GM21447 (cell line): ENCODE measurements at regions not wholly inside any gene's neighbourhood (a gene's known extent, or its start where the extent isn't known, plus 50 kb on each side); places are given as distances from the start of the nearest gene placed in this dataset.

ENCODE experiments used
- ATAC-seq: cut with Tn5 transposase; IDR thresholded peaks from one replicate; pipeline ENCODE4 v1.9.1; 2021; ENCODE audit not compliant: unreplicated experiment

DNA sequence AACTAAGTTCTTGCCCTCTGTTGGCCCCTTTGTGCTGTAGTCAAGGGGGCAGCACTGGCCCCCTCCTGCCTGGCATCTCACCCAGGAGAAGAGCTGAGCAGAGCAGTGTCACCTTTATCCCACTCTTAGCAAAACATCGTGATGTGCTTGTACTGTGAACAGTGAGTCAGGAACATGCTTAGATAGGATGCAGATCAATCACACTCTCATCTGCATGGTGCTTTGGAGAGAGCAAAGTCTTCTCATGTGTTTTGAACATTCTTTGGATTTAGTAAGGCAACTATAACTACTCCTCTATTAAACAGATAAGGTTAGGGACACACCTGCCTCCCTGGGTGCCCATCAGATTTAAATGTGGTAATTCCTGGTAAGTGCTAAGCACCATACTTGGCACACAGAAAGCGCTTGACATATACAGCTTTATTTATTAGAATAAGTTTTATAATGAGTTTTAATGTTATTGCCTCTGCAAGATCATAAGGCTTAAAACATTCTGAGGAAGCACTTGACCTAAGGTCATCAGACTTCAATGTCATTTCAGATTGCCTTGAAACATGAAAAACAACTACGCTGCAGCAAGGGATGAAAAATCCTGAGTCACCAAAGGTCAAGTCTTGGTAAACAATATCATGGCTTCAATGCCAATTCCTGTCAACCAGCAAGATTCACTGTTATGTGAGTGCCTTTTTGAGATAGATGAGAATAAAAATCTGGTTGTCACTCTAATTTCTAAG, 82.4 kb upstream of the IRS2 start:
- no peak for ATAC-seq

DNA sequence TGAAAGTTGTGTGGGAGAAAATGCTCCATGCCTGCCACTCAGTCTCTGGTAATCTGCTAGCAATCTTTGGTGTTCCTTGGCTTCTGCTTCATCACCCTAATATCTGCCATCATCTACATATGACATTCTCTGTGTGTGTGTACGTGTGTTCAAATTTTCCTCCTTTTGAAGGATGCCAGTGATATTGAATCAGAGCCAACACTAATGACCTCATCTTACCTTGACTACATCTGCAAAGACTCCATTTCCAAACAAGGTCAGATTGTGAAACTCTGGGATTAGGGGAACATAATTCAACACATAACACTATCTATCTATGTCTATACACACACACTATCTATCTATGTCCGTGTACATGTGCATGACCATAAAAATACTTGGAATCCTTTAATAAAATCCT, 81.4 kb upstream of the IRS2 start:
- ATAC-seq: no peak

DNA sequence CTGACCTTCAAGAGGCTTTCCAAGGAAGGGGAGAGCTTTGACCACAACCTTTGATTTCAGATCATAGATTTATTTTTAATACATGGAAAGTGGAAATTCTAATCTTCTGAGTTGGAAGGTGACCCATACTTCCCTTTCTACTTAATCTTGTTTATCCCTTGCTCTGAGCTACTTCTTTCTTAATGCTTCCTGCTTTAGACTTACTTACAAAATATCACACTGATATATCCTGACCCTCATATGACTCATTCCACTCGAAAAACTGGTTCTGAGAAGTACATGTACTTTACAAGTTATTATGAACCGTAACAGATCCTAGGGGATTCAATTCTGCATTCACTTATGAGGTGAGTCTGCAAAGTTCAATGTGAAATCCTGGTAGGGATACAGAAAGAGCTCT, 76.2 kb upstream of the IRS2 start:
- ATAC-seq: no peak

DNA sequence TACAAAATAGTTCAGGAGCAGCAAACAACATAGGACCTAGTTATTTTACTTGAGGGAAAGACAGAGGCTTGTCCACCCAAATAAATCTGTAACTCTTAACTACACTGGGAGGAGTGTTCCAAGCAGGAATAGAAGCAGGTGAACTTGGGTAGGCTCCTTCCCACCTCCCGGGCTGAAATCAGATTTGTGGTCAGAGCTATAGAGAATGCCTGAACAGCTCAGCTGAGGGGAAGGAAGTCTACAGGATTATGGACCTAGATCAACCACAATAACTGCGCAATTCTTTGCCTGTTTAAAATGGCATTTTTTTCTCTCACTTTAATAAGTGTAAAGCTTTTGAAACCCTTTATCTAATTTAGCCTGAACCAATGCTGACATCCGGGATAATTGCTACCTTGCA, 73.5 kb upstream of the IRS2 start:
- no peak for ATAC-seq

DNA sequence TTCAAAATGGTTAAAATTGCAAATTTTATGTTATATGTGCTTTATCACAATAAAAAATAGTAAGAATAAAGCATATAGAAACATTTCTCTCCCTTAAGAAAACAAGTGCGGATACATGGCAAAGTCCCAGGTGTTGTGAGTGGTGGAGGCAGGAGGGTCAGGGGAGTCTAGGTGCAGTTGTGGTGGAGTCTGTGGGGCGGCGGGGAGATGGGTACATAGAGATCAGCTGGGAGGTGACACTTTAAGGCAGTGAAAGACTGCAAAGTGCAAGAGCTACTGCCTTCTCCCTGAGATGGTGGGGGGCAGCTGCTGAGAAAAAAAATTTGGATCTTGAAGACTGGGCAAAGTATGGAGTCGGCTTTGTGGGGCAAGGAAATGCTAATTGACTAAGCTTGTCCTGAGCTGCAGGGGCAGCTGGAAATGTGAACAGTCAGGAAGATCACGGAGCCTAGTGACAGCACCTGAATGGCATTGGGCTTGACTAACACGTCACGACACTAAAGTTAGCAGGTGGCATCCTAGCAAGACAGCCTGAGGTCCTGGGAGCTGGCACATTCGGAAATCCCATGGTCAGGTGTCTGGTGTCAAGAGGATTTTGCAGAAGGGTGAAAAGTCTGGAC, 72.9 kb upstream of the IRS2 start:
- ATAC-seq: no peak

DNA sequence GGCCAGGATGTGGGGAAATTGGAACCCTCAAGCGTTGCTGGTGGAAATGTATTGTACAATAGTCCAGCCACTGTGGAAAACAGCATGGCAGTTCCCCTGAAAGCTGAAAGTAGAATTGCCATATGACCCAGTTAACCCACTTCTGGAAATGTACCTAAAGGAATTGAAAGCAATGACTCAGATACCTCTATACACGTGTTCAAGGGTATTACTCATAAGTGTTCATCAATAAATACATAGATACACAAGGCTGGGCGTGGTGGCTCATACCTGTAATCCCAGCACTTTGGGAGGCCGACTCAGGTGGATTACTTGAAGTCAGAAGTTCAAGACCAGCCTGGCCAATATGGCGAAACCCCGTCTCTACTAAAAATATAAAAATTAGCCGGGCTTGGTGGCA, 71.9 kb upstream of the IRS2 start:
- no peak for ATAC-seq

DNA sequence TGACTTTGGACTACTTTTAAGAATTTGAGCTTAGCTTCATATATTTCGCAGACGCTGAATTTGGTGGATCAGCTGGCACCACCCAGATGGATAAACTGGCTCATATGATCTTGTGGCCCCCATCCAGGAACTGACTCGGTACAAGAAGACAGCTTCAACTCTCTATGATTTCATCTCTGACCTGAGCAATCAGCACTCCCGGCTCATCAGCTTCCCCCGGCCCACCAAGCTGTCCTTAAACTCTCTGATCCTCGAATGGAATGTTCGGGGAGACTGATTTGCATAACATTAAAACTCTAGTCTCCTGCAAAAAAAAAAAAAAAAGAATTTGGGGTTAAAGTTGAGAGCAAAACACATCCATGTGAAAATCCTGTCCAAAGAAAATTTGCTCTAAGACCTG, 71.4 kb upstream of the IRS2 start:
- no peak for ATAC-seq

DNA sequence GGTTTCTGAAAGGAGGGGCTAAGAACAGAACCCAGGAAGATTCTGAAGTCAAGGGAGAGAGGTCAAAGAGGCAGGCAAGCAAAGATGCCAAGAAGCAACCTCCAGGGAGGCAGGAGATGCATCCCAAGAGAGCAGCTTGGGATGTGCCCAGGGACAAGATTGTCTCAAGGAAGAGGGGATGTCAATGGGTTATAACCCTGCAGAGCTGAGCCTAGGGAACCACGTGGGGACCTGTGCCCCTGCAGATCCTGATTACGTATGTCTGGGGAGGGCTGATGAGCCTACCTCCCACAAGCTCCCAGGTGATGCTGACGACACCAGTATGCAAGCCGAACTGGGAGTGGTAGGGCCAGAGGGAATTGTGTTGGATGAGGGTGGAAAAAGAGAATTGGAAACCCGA, 70.9 kb upstream of the IRS2 start:
- no peak for ATAC-seq

DNA sequence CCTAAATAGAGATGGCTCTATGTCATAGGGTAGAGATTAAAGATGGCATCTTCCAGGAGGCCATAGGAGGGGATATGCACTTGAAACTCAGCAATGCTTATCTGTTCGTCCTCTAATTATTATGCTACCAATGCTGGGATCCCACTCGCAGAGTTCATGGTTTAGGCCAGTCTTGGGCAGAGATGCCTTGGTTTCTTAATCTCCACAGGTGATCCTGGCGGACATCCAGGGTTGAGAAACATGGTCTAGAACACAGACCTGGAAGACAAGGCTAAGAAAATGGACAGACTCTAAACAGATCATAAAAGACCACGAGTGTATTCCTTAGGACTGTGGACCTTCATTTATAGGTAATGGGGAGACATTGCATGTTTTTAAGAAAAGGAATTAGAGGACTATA, 70.0 kb upstream of the IRS2 start:
- no peak for ATAC-seq

DNA sequence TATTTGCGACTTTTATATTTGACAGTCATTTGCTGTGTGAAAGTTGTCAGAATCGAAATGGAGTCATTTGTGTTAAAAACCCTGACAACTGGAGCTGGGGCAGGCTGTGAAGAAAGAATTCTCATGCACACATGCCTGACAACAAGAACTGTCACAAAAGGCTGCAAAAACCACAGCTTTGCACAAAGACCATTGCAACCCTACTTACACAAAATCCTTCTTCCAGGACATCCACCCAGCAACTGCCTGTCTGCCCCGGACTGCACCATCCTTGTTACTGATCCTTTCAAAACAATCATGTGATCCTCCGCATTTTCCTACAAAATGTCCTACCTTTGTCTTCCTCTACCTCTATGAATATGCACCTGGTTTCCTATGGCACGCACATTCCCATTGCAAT, 66.8 kb upstream of the IRS2 start:
- ATAC-seq: no peak

DNA sequence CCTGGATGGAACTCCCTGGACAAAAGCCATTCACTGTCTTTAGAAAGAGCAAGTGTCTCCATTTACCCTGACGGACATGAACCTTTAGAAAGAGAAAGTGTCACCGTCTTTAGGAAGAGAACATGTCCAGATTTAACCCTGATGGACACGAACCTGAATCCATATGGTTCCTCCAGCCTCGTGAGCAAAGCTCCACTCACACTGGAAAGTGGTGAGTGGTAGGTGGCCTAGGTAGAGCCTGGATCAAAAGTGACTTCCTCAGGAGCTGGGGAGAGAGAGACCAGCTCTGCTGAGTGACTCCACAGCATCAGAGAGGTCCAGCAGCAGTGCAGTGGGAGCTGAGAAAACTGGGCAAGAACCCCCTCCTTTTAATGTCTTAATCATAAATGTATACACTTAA, 59.8 kb upstream of the IRS2 start:
- no peak for ATAC-seq

DNA sequence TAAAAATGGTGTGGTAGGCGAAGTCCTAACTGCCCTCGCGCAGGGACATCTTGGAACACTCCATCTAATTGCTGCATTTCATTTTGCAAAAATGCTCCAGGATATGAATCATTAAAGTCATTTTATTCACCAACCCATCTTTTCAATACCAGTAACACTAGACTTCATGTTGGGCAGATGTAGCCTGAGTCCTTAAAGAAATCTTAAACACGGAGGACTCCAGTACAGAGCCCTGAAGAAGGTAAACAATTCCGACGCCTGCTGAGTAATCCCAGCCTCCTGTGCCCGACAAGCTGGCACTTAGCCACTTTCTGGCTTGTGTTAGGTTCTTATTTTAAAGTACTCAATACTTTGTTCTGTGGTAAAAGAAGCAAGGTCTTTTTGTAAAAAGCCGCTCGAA, 58.0 kb upstream of the IRS2 start:
- ATAC-seq: no peak

DNA sequence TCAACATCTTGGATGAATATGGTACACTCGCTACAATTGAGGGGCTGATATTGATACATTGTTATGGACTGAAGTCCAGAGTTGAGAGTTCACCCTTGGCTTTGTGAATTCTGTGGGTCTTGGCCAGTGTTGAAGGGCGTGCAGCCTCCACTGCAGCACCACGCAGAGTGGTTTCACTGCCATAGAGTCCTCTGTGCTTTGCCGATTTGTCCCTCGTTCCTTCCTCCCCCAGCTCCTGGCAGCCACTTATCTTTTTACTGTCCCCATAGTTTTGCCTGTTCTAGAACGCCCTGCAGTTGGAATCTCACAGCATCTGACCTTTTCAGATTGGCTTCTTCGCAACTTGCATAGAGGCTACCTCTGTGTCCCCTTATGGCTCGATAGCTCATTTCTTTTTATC, 57.3 kb upstream of the IRS2 start:
- no peak for ATAC-seq

DNA sequence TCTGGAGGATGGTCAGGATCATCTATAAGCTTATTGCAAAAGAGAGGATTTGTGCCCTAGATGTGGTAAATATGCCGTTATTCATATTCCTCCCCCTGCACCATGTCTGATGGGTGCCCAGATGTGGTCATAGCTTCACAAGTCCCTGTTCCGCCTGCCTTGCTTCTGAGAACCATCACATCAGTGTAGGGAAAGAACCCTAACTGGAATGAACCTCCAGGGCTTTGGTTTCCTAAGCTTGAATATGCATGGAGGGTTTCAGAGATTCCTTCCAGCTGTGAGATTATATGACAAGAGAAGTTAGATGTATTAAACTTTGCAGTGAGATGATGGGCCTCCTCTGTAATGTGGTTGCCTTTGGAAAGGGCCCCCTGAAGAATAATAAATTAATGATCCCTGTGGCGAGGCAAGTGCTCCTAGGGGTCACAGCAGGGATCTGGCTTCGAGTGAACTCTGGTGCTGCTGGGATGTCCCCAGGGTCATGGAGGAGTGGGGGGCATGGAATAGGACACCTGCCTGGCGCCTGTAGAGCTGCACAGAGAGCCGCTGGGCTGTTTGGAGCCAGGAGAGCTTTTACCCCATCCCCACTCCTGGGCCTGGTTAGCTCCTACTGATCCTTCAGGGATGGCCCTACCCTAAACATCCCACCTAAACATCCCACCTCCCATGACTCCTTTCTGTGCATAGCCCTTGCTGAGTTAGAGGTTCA, 56.0 kb upstream of the IRS2 start:
- ATAC-seq: no peak

DNA sequence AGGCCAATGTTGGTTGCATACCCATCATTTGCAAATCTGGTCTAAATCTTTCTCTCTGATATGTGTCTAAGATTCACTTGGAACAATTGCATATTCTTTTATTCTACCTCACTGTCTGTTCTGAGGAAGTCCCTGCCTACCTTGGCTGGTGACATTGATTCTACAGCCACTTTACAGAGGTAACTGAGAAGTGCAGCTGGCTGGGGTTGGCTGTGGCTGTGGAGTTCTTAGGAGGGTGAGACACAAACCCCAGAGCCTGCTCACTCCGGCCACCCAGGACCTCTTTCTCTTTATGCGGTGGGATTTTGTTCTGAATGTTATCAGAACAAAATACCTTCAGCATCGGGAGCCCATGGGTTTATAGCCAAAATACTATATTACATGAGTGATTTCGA, 54.5 kb upstream of the IRS2 start:
- ATAC-seq: no peak

DNA sequence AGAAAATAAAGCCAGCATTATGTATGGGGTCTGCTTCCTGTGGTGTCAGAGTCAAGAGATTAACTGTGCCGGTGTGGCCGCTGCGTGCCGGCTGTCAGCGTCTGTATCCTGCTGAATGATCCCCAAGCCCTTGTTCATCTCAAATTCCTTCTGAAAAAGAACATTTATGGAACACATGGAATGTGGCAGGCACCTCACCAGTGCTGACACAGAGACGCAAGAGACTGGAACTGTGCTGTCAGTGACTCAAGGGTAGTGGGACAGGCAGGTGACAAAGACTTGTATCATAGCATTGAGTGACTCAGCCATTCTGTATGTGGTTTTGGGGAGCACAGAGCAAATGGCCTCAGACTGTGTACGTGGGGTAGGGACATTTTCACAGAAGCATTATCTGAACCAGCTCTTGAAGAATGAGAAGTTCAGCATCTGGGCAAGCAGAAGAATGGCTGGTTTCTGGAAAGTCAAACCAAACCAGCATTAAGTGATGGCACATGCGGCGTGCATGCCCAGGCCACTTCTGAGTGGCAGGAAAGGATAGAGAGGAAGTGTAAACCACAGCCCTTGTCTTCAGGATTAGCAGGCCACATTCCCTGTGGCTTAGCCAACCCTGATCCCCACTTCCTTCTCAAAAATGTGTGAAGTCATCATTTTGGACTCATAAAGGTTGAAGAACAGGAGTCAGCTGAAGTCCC, 54.0 kb upstream of the IRS2 start:
- ATAC-seq: no peak

DNA sequence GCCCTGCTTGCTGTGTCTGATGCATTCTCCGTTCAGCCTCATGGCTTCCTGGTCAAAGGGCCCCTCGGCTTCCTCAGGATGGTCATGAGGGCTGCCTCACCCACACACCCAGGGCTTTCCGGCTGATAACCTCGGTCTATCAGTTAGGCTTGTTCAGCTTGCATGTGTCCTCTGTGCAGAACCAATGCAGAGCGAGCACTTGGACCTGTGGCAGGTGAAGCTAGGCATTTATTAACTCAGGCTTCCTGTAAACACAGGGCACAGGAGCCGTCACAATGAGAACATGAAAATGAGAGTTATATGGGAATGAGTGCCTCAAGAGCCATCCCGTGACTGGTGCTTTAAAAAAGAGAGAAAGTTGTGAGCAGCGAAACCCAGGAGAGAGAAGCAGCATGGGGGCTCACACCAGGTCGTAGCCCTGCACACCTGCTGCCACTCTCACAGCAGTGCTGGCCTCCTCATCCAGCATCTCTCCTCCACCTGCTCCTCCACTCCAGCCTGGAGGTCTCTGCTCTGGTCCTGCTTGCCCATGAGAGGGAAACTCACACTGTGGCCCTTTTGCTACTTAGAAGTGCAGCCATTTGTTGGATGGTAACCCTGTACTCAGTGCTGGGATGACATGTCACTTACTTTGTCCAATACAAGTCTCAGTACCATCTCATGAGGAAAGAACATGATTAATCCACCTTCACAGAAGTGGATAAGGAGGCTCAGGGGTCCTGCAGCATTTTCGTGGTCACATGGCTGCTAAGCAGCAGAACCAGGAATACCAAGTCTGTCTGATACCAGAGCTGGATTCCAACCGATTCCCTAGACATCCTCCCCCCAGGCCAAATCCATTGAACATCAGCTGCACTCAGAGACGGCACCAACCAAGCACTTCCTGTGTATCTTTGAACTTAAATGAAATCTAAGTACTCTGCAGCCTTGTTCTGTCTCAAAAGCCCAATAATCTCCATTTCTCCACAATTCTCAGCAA, 50.5 kb upstream of the IRS2 start:
- ATAC-seq: peak; percentile 67
